H1 (cell line): ENCODE measurements at regions not wholly inside any gene's neighbourhood (a gene's known extent, or its start where the extent isn't known, plus 50 kb on each side); places are given as distances from the start of the nearest gene placed in this dataset.

Source experiments
- CTCF ChIA-PET: fragments of 300-600 bp; sonication (Branson Sonifier 250); formaldehyde crosslinking; loops from one replicate; lab custom pipeline; 2021; ENCODE audit not compliant: partially characterized antibody; lab: Charles Lee
- POLR2A ChIA-PET: fragments of 300-600 bp; sonication (Branson Sonifier 250); formaldehyde crosslinking; loops from one replicate; lab custom pipeline; 2021; ENCODE audit warnings: inconsistent platforms; ENCODE audit not compliant: partially characterized antibody; lab: Charles Lee
- DNase-seq, 2 experiments: peaks; one replicate each; pipeline versions ENCODE4 v3.0.0 to v3.0.0-alpha.2; 2010 to 2022; ENCODE audit warnings: low spot score in 2 of 2, low read depth in 1 of 2, mixed read lengths in 1 of 2
- FAIRE-seq: peaks from 2 replicates; lab custom pipeline; 2011; peaks lifted over from hg19 to GRCh38; lab: Jason Lieb, UNC
- H2AFZ ChIP-seq: 2 replicates; pipeline ENCODE4 v1.8.1; 2012; ENCODE audit warnings: low read length, inconsistent platforms
- H2AK5ac ChIP-seq: 2 replicates; pipeline ENCODE4 v1.6.1; 2013; ENCODE audit warnings: low read depth, low read length
- H2BK120ac ChIP-seq: replicated peaks from 2 replicates; pipeline ENCODE3; 2013; ENCODE audit warnings: low read depth, low read length, inconsistent platforms
- H2BK12ac ChIP-seq: 2 replicates; pipeline ENCODE4 v1.6.1; 2013; ENCODE audit warnings: low read depth, low read length
- H2BK15ac ChIP-seq: 2 replicates; pipeline ENCODE4 v1.6.1; 2013; ENCODE audit warnings: low read length
- H2BK20ac ChIP-seq: 2 replicates; pipeline ENCODE4 v1.6.1; 2013; ENCODE audit warnings: low read length
- H2BK5ac ChIP-seq: 2 replicates; pipeline ENCODE4 v1.6.1; 2013; ENCODE audit warnings: low read depth, low read length
- H3K14ac ChIP-seq: 2 replicates; pipeline ENCODE4 v1.6.1; 2013; ENCODE audit warnings: inconsistent platforms; ENCODE audit not compliant: insufficient read length
- H3K18ac ChIP-seq: 2 replicates; pipeline ENCODE4 v1.6.1; 2013; ENCODE audit warnings: low read length; ENCODE audit errors: extremely low read depth
- H3K23ac ChIP-seq: 2 replicates; pipeline ENCODE4 v1.6.1; 2013; ENCODE audit warnings: inconsistent platforms; ENCODE audit not compliant: insufficient read length
- H3K23me2 ChIP-seq: 2 replicates; pipeline ENCODE4 v1.6.1; 2013; ENCODE audit warnings: low read depth, low read length
- H3K27ac ChIP-seq: 2 replicates; pipeline ENCODE4 v1.6.1; 2011; ENCODE audit warnings: low read depth, low read length, inconsistent platforms
- H3K27me3 ChIP-seq, 4 experiments: replicated peaks in 1 of 4; 1 replicate in 1 of 4; 2 replicates in 3 of 4; pipeline versions ENCODE4 v1.6.1 to v1.8.1; 2011 to 2013; ENCODE audit warnings: low read length in 3 of 4, mild to moderate bottlenecking in 3 of 4, inconsistent platforms in 2 of 4, mixed read lengths in 2 of 4, moderate library complexity in 1 of 4; ENCODE audit not compliant: control insufficient read depth in 3 of 4, insufficient read depth in 3 of 4; ENCODE audit errors: extremely low read depth in 1 of 4
- H3K36me3 ChIP-seq, 4 experiments: 2 replicates each; pipeline versions ENCODE4 v1.6.1 to v1.8.1; 2011 to 2013; ENCODE audit warnings: mild to moderate bottlenecking in 4 of 4, low read length in 3 of 4, moderate library complexity in 2 of 4, control low read depth in 1 of 4, inconsistent platforms in 1 of 4; ENCODE audit not compliant: insufficient read depth in 4 of 4, control insufficient read depth in 2 of 4
- H3K4ac ChIP-seq: replicated peaks from 2 replicates; pipeline ENCODE3; 2013; ENCODE audit warnings: low read length, low read depth, mixed read lengths, inconsistent platforms; ENCODE audit not compliant: insufficient read length
- H3K4me1 ChIP-seq, 4 experiments: replicated peaks in 1 of 4; 1 replicate in 1 of 4; 2 replicates in 3 of 4; pipeline versions ENCODE4 v1.6.1 to v1.8.1; 2011 to 2013; ENCODE audit warnings: low read length in 3 of 4, inconsistent platforms in 2 of 4, mixed read lengths in 1 of 4; ENCODE audit not compliant: insufficient read depth in 4 of 4, control insufficient read depth in 3 of 4
- H3K4me2 ChIP-seq, 2 experiments: 2 replicates each; pipeline versions ENCODE4 v1.6.1 to v1.8.1; 2011 to 2013; ENCODE audit warnings: low read depth in 2 of 2, low read length in 2 of 2, control low read depth in 1 of 2, inconsistent platforms in 1 of 2, mild to moderate bottlenecking in 1 of 2; ENCODE audit not compliant: insufficient read depth in 1 of 2
- H3K4me3 ChIP-seq, 4 experiments: fragments of 200-600, 300-600 bp in 1 of 4; sonication (generic), shearing (Covaris generic), sonication (Bioruptor Twin) in 1 of 4; 2 replicates each; pipeline versions ENCODE4 v1.5.1 to v1.8.1; 2011 to 2016; ENCODE audit warnings: low read length in 4 of 4, low read depth in 3 of 4, control low read depth in 2 of 4, inconsistent platforms in 2 of 4, mild to moderate bottlenecking in 2 of 4, mixed read lengths in 1 of 4, moderate library complexity in 1 of 4; ENCODE audit not compliant: insufficient read depth in 2 of 4; ENCODE audit errors: extremely low read depth in 1 of 4
- H3K56ac ChIP-seq: replicated peaks from 2 replicates; pipeline ENCODE3; 2013; ENCODE audit warnings: low read depth, mild to moderate bottlenecking, mixed read lengths, low read length, inconsistent platforms; ENCODE audit not compliant: insufficient read length
- H3K79me1 ChIP-seq: 2 replicates; pipeline ENCODE4 v1.6.1; 2013; ENCODE audit warnings: low read depth, low read length, control low read depth
- H3K79me2 ChIP-seq, 2 experiments: 2 replicates each; pipeline versions ENCODE4 v1.6.1 to v1.8.1; 2012 to 2013; ENCODE audit warnings: low read length in 2 of 2, mild to moderate bottlenecking in 2 of 2, inconsistent platforms in 1 of 2; ENCODE audit not compliant: insufficient read depth in 2 of 2, control insufficient read depth in 1 of 2
- H3K9ac ChIP-seq, 4 experiments: replicated peaks in 1 of 4; 1 replicate in 1 of 4; 2 replicates in 3 of 4; pipeline versions ENCODE4 v1.6.1 to v1.8.1; 2011 to 2013; ENCODE audit warnings: low read depth in 3 of 4, low read length in 3 of 4, control low read depth in 2 of 4, mild to moderate bottlenecking in 2 of 4, moderate library complexity in 2 of 4, inconsistent platforms in 1 of 4; ENCODE audit errors: extremely low read depth in 1 of 4
- H3K9me3 ChIP-seq, 2 experiments: 2 replicates each; pipeline versions ENCODE4 v1.6.1 to v1.8.1; 2012 to 2013; ENCODE audit warnings: mild to moderate bottlenecking in 2 of 2, moderate library complexity in 2 of 2, control low read depth in 1 of 2, inconsistent platforms in 1 of 2, low read depth in 1 of 2, low read length in 1 of 2, mixed read lengths in 1 of 2; ENCODE audit not compliant: insufficient read depth in 2 of 2
- H4K20me1 ChIP-seq, 2 experiments: replicated peaks in 1 of 2; 2 replicates each; pipeline versions ENCODE3 to v1.8.1; 2011 to 2013; ENCODE audit warnings: inconsistent platforms in 2 of 2, low read length in 2 of 2, mild to moderate bottlenecking in 1 of 2; ENCODE audit not compliant: insufficient read depth in 2 of 2, control insufficient read depth in 1 of 2
- H4K5ac ChIP-seq: 2 replicates; pipeline ENCODE4 v1.6.1; 2013; ENCODE audit warnings: low read length, low read depth, mixed read lengths, inconsistent platforms; ENCODE audit not compliant: insufficient read length
- H4K8ac ChIP-seq: 2 replicates; pipeline ENCODE4 v1.8.0; 2013; ENCODE audit warnings: mild to moderate bottlenecking, moderate library complexity, low read length, inconsistent platforms; ENCODE audit not compliant: insufficient read depth; ENCODE audit errors: extremely low read depth
- H4K91ac ChIP-seq: replicated peaks from 2 replicates; pipeline ENCODE3; 2013; ENCODE audit warnings: low read length, mixed read lengths, inconsistent platforms; ENCODE audit not compliant: insufficient read length
- ASH2L ChIP-seq: fragments of 200-600, 300-600 bp; sonication (generic); IDR thresholded peaks from one replicate; pipeline ENCODE4 v1.7.1; 2017; ENCODE audit warnings: low read length
- CHD1 ChIP-seq: IDR thresholded peaks from 2 replicates; pipeline ENCODE4 v1.6.1; 2012; ENCODE audit warnings: low read depth, low read length, improper control_type of control experiment
- CREB1 ChIP-seq: IDR thresholded peaks from 2 replicates; pipeline ENCODE4 v1.6.1; 2012; ENCODE audit warnings: inconsistent platforms
- CTBP2 ChIP-seq: IDR thresholded peaks from 2 replicates; pipeline ENCODE4 v1.7.0; 2011; ENCODE audit warnings: borderline replicate concordance, mild to moderate bottlenecking, moderate library complexity, mixed read lengths, low read length; ENCODE audit not compliant: insufficient read depth, insufficient read length
- FOSL1 ChIP-seq: IDR thresholded peaks from 2 replicates; pipeline ENCODE4 v1.6.1; 2011; ENCODE audit warnings: mild to moderate bottlenecking, low read depth, low read length, moderate library complexity; ENCODE audit not compliant: insufficient read depth
- SAP30 ChIP-seq: fragments of 300-600 bp; sonication (generic); IDR thresholded peaks from 2 replicates; pipeline ENCODE4 v1.7.1; 2012; ENCODE audit warnings: low read length, moderate library complexity, mild to moderate bottlenecking, inconsistent platforms; ENCODE audit not compliant: insufficient read depth, insufficient replicate concordance
- TCF12 ChIP-seq: IDR thresholded peaks from 2 replicates; pipeline ENCODE4 v1.6.1; 2011; ENCODE audit warnings: low read depth, mild to moderate bottlenecking, low read length
- WGBS, 2 experiments: shearing (Covaris generic) in 1 of 2; methylation state at CpG; one replicate each; pipeline versions ENCODE4 v1.1.6 to v1.1.7; 2013 to 2015; ENCODE audit warnings: low lambda C conversion rate in 2 of 2, mixed read lengths in 2 of 2, inconsistent platforms in 1 of 2, low coverage in 1 of 2, missing lambda C conversion rate in 1 of 2; ENCODE audit not compliant: insufficient replicate concordance in 2 of 2, insufficient coverage in 1 of 2, insufficient read length in 1 of 2; ENCODE audit errors: extremely low coverage in 1 of 2, missing lambda C conversion rate in 1 of 2; 5-methylcytosine and 5-hydroxymethylcytosine counted together

DNA sequence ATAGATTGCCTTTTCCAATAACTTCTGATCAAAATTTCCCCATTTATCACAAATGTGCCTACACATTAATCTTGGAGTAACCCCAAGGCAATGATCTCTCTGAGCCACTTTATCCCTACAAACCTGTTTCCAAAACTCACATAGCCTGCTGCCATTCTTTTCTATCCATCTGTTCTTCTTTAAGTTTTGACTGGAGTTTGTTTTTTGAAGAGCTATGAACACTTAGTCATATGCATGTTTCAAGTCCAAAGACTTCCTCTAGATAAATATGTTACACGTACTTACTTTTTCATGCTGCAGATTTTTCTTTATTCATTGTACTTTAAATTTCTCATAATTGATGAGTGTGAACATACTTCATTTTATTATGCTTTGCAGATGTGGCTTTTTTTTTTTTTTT, 488.9 kb upstream of the CITED2 start:
- FAIRE-seq: no peak
- no peak overlapping the region for H2AK5ac ChIP-seq
- no peak overlapping the region for H3K56ac ChIP-seq
- no peak overlapping the region for H4K91ac ChIP-seq
- POLR2A ChIA-PET: no interaction called here
- H2BK20ac ChIP-seq: no peak overlapping the region
- H3K27ac ChIP-seq: no peak overlapping the region
- no peak overlapping the region for H2AFZ ChIP-seq
- H3K4me2 ChIP-seq: no peak overlapping the region
- H3K4me1 ChIP-seq: no peaks in the 10 kb centered on the region
- no peaks in the 10 kb centered on the region for H4K20me1 ChIP-seq
- no peak overlapping the region for H2BK15ac ChIP-seq
- no peaks in the 10 kb centered on the region for H3K27me3 ChIP-seq
- H3K23me2 ChIP-seq: no peaks in the 10 kb centered on the region; the same call in 1 of the 2 replicates
- H3K4me3 ChIP-seq: no peak overlapping the region
- no peak overlapping the region for H4K8ac ChIP-seq
- H3K79me2 ChIP-seq: no peaks in the 10 kb centered on the region
- H4K5ac ChIP-seq: no peak overlapping the region
- H3K36me3 ChIP-seq: no peaks in the 10 kb centered on the region
- H3K9ac ChIP-seq: no peak overlapping the region
- TF ChIP-seq TCF12 (no peak), CTBP2 (no peak), CREB1 (no peak), SAP30 (no peak), ASH2L (no peak), CHD1 (no peak), FOSL1 (no peak)
- TF ChIP-seq, all 59 proteins: peak for 0
- CTCF ChIA-PET: interaction anchor here (1.1 kb wide), 1 partner anchor 488 kb away, joined by 3 read pairs; no protein-coding TSS in a partner anchor
- WGBS, 2 experiments: 92% methylated on average over 1 of the region's 1 CpG; no CpG with 5 or more reads in 1 of the 2 experiments
- Histone ChIP-seq H3K4ac (no peak overlapping the region), H3K9me3 (no peaks in the 10 kb centered on the region), H2BK120ac (no peak overlapping the region), H2BK5ac (no peak overlapping the region), H3K18ac (no peak overlapping the region), H3K79me1 (no peaks in the 10 kb centered on the region), H3K14ac (no peak overlapping the region), H3K23ac (no peak overlapping the region), H2BK12ac (no peak overlapping the region)
- DNase-seq: no peak
